HFF-Myc (cell line): ENCODE measurements at regions not wholly inside any gene's neighbourhood (a gene's known extent, or its start where the extent isn't known, plus 50 kb on each side); places are given as distances from the start of the nearest gene placed in this dataset.

Experiments used
- DNase-seq: peaks from one replicate; pipeline ENCODE4 v3.0.0-alpha.2; 2011; ENCODE audit warnings: low read depth; ENCODE audit errors: extremely low read depth
- H3K4me3 ChIP-seq: replicated peaks from 2 replicates; pipeline ENCODE4 v1.5.1; 2011; ENCODE audit warnings: low read depth, mild to moderate bottlenecking, control low read depth, low read length
- TF ChIP-seq, protein P1 (sequence below): IDR thresholded peaks from 2 replicates; pipeline ENCODE4 v1.5.1; 2012; ENCODE audit warnings: mild to moderate bottlenecking, low read depth, low read length, control low read depth; ENCODE audit errors: missing control alignments

DNA sequence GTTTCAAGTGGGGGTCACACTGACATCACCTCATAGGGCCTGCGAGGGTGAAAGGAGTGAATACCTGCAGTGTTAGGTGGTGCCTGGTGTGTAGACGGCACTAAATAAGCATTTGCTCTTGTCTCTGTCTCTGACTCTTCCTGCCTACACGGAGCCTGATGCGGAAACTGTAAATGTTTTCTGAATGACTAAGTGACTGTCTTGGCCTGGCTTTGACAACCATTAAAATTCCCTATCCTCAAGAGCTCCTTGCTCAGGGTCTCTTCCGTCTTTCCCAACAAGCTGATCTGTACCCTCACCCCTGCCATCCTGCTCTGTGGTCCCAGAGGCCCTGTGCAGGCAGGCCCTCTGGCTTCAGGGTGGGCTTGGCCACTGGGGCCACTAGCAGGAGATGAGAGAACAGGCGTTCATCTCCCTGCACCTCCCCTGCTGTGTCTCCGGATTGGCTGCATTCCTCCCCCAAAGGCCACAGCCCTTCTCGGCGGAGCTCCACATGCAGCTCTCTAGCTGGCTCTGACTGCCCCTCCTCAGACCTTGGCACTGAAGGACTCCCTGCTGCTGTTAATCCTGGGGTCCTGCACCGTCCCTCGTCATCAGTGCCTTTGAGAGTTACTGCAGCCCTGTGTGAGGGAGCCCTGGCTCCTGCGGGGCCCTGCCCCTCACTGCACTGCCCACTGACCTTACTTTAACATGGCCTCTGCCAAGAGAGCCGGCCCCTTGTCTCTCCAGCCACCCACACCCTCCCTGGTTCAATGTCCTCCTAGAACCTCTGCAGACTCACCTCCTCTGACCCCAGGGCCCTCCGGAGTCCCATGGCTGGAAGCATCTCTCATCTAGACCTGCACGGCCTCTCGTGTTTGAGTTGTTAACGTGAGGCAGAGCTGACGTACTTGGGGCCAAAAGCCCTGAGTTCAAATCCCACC lies 211.1 kb downstream of the MATN1 start:
- no peak for DNase-seq
- TF ChIP-seq, protein P1, sequence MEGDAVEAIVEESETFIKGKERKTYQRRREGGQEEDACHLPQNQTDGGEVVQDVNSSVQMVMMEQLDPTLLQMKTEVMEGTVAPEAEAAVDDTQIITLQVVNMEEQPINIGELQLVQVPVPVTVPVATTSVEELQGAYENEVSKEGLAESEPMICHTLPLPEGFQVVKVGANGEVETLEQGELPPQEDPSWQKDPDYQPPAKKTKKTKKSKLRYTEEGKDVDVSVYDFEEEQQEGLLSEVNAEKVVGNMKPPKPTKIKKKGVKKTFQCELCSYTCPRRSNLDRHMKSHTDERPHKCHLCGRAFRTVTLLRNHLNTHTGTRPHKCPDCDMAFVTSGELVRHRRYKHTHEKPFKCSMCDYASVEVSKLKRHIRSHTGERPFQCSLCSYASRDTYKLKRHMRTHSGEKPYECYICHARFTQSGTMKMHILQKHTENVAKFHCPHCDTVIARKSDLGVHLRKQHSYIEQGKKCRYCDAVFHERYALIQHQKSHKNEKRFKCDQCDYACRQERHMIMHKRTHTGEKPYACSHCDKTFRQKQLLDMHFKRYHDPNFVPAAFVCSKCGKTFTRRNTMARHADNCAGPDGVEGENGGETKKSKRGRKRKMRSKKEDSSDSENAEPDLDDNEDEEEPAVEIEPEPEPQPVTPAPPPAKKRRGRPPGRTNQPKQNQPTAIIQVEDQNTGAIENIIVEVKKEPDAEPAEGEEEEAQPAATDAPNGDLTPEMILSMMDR, result no peak
- H3K4me3 ChIP-seq, result no peak overlapping the region

DNA sequence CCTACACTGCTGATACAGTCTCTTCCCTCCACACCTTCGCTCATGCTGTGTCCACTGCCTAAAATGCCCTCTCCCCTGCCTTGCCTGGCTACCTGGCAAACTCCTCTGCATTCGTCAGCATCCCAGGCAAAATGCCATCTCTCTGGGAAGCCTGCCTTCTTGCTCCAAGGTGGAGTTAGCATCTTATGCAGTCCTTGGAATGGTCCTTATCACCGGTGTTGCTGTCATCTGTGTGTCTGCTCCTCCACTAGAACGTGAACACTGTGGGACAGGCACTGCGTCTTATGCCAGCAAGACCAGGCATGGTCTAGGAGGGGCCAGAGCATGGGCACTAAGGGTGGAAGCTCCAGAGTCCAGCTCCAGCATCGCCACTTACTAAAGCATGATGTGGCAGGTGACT lies 211.8 kb downstream of the MATN1 start:
- no peak overlapping the region for H3K4me3 ChIP-seq
- TF ChIP-seq, protein P1, result no peak
- no peak for DNase-seq

DNA sequence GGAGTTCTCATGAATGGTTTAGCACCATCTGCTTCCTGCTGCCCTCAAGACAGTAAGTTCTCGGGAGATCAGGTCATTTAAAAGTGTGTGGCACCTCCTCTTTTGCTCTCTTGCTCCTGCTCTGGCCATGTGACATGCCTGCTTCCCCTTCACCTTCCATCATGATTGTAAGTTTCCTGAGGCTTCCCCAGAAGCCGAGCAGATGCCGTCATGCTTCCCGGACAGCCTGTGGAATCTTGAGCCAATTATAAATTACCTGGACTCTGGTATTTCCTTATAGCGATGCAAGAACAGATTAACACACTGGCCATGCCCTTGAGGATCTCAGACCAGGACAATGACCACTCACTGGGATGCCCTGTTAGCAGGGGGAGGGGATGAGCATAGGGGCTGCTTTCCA lies 212.3 kb downstream of the MATN1 start:
- TF ChIP-seq, protein P1, result no peak
- no peak overlapping the region for H3K4me3 ChIP-seq
- no peak for DNase-seq

DNA sequence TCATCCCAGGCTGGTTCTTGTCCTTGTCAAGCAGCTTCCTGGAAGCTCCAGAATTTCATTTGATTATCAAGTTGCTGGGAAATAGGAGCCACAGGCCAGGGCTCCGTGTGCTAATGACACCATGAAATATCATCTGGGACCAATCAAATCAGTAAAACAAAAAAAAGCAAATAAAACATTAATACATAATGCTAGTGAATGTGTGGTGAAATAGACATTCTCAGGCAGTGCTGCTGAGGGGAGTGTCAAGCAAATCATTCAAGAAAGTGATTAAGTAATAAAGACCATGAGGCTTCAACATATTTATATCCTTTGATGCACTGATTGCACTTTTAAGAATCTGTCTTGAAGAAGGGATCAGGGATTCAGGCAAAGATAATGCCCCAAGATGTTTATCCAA lies 213.7 kb downstream of the MATN1 start:
- no peak overlapping the region for H3K4me3 ChIP-seq
- DNase-seq, result no peak
- TF ChIP-seq, protein P1, result no peak

DNA sequence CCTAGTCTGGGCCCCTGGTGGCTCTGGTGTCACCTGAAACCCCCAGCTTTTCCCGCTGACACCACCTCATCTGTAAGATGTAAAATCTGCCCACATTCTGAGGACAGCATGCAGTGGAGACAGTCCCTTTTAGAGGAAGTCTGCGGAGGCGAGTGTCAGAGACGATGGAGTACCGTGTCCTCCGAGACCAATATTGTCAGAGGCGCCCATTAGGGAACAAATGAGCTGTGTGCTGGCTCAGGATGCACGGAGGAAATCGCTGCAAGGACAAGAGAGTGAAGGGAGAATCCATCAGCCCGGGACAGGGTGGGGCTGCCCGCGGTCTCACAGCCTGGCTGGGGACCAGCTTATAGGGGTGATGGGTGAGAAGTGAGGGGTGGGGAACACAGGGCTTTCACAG lies 214.8 kb downstream of the MATN1 start:
- no peak for DNase-seq
- H3K4me3 ChIP-seq, result no peak overlapping the region
- TF ChIP-seq, protein P1, result no peak

DNA sequence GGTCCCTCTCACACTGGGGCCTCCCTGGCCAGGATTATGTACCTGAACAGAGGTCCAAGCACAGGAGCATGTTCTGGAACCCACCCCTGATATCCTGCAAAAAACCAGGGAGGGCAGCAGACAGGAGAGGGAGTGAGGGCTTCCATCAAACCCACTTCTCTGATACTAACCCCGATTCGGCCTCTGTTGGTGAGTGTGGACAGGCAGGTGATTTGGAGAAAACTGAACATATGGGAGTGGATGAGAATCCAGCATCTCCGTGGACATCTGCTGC lies 215.3 kb downstream of the MATN1 start:
- no peak overlapping the region for H3K4me3 ChIP-seq
- TF ChIP-seq, protein P1, result no peak
- no peak for DNase-seq
